H4 (cell line): ENCODE measurements at regions not wholly inside any gene's neighbourhood (a gene's known extent, or its start where the extent isn't known, plus 50 kb on each side); places are given as distances from the start of the nearest gene placed in this dataset.
"Not testable (repeated sequence)": the region's sequence is repeated elsewhere in the genome, so short reads cannot be mapped to it uniquely, and the experiment has no call there.

ENCODE experiments used
- DNase-seq: peaks from one replicate; pipeline ENCODE4 v3.0.0-alpha.2; 2015; ENCODE audit warnings: low spot score

- no peak for DNase-seq
Observed at GRCh38 chr2:59339121-59339836, 1098.2 kb upstream of the FANCL start.

GRCh38 chr2:59333007-59333406 lies 1091.9 kb upstream of the FANCL start:
- no peak for DNase-seq

- DNase-seq: not testable (repeated sequence)
Observed at GRCh38 chr2:59326581-59327365, 1085.6 kb upstream of the FANCL start.

GRCh38 chr2:59322870-59323269 lies 1081.7 kb upstream of the FANCL start:
- no peak for DNase-seq

- DNase-seq: no peak
Observed at GRCh38 chr2:59322005-59322404, 1080.9 kb upstream of the FANCL start.

GRCh38 chr2:59314031-59314766 lies 1073.1 kb upstream of the FANCL start:
- DNase-seq: no peak

- DNase-seq: no peak
Observed at GRCh38 chr2:59312967-59313940, 1072.1 kb upstream of the FANCL start.

- DNase-seq: no peak
Observed at GRCh38 chr2:59312029-59312428, 1070.9 kb upstream of the FANCL start.

- DNase-seq: no peak
Observed at GRCh38 chr2:59308108-59308507, 1067.0 kb upstream of the FANCL start.

GRCh38 chr2:59307196-59307595 lies 1066.1 kb upstream of the FANCL start:
- DNase-seq: no peak

- no peak for DNase-seq
Observed at GRCh38 chr2:59303272-59303671, 1062.1 kb upstream of the FANCL start.

GRCh38 chr2:59302683-59303082 lies 1061.6 kb upstream of the FANCL start:
- DNase-seq: no peak

- DNase-seq: peak; percentile 83
Observed at GRCh38 chr2:59301466-59302402, 1060.6 kb upstream of the FANCL start.

- no peak for DNase-seq
Observed at GRCh38 chr2:59297816-59298215, 1056.7 kb upstream of the FANCL start.

- no peak for DNase-seq
Observed at GRCh38 chr2:59296279-59296678, 1055.2 kb upstream of the FANCL start.

- DNase-seq: no peak
Observed at GRCh38 chr2:59295524-59296162, 1054.5 kb upstream of the FANCL start.

- DNase-seq: no peak
Observed at GRCh38 chr2:59288771-59289170, 1047.6 kb upstream of the FANCL start.

GRCh38 chr2:59282374-59283057 lies 1041.4 kb upstream of the FANCL start:
- DNase-seq: no peak

- no peak for DNase-seq
Observed at GRCh38 chr2:59277671-59278070, 1036.5 kb upstream of the FANCL start.
